ENCODE measurements at regions not wholly inside any gene's neighbourhood (a gene's known extent, or its start where the extent isn't known, plus 50 kb on each side); places are given as distances from the start of the nearest gene placed in this dataset.

GRCh38 chr4:151565583-151565982, 156.6 kb downstream of the FHIP1A start:
- Histone ChIP-seq H3K36me3 (replicated peaks; ENCODE audit: insufficient read depth, low read depth) (no peaks in the 10 kb centered on the region), H3K9me2 (replicated peaks; ENCODE audit: insufficient read depth) (no peaks in the 10 kb centered on the region), H3K4me3 (no peak overlapping the region), H4K20me1 (ENCODE audit: insufficient read depth, poor library complexity, severe bottlenecking) (no peaks in the 10 kb centered on the region), H3K9me3 (ENCODE audit: low read depth) (no peaks in the 10 kb centered on the region), H2AFZ (no peak overlapping the region), H3K27ac (no peak overlapping the region), H3K4me2 (no peak overlapping the region), H3K79me2 (no peaks in the 10 kb centered on the region), H3K4me1 (ENCODE audit: insufficient read depth) (peaks cover 16% of the 10 kb centered on the region), H3K27me3 (no peaks in the 10 kb centered on the region)
- WGBS (ENCODE audit: low lambda C conversion rate, missing lambda C conversion rate): 93% methylated on average over 3 of the region's 3 CpGs
- TF ChIP-seq EZH2phosphoT487 (IDR thresholded peaks at IDR 0.05; ENCODE audit: low read depth, severe bottlenecking, unreplicated experiment) (no peak), EZH2 (IDR thresholded peaks at IDR 0.05; ENCODE audit: borderline replicate concordance) (no peak), CTCF (IDR thresholded peaks at IDR 0.05; ENCODE audit: poor library complexity) (no peak)
- DNase-seq (ENCODE audit: low spot score): no peak

DNA sequence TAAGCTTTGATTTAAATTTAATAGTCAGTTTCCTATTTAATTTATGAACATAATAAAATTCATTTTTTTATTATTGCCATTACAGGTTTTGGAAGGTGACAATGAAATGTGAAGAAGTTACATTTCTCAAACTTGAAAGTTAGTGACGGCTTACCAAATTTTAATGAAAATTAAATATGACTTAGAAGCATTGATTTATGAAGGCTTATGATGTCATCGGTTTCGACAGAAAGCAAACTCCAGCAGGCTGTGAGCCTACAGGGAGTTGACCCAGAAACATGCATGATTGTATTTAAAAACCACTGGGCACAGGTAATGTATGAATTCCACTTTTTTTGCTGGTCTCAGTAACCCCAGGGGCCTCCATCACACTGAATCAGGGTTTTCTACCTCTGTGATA, 157.1 kb downstream of the FHIP1A start:
- no peaks in the 10 kb centered on the region for H3K27me3 ChIP-seq
- no peaks in the 10 kb centered on the region for H3K9me2 ChIP-seq (replicated peaks; ENCODE audit: insufficient read depth)
- H3K4me1 ChIP-seq (ENCODE audit: insufficient read depth): peaks cover 16% of the 10 kb centered on the region
- 97% methylated on average over 3 of the region's 3 CpGs for WGBS (ENCODE audit: low lambda C conversion rate, missing lambda C conversion rate)
- no peak overlapping the region for H3K4me2 ChIP-seq
- H3K36me3 ChIP-seq (replicated peaks; ENCODE audit: insufficient read depth, low read depth): no peaks in the 10 kb centered on the region
- TF ChIP-seq CTCF (IDR thresholded peaks at IDR 0.05; ENCODE audit: poor library complexity) (no peak), EZH2phosphoT487 (IDR thresholded peaks at IDR 0.05; ENCODE audit: low read depth, severe bottlenecking, unreplicated experiment) (no peak), EZH2 (IDR thresholded peaks at IDR 0.05; ENCODE audit: borderline replicate concordance) (no peak)
- no peak overlapping the region for H3K27ac ChIP-seq
- DNase-seq (ENCODE audit: low spot score): no peak
- no peaks in the 10 kb centered on the region for H3K79me2 ChIP-seq
- H2AFZ ChIP-seq: no peak overlapping the region
- H3K9me3 ChIP-seq (ENCODE audit: low read depth): no peaks in the 10 kb centered on the region
- no peaks in the 10 kb centered on the region for H4K20me1 ChIP-seq (ENCODE audit: insufficient read depth, poor library complexity, severe bottlenecking)
- no peak overlapping the region for H3K4me3 ChIP-seq

GRCh38 chr4:151567056-151567455, 158.1 kb downstream of the FHIP1A start:
- H3K9me2 ChIP-seq (replicated peaks; ENCODE audit: insufficient read depth): no peaks in the 10 kb centered on the region
- peaks cover 16% of the 10 kb centered on the region for H3K4me1 ChIP-seq (ENCODE audit: insufficient read depth)
- H3K4me3 ChIP-seq: no peak overlapping the region
- H3K4me2 ChIP-seq: no peak overlapping the region
- no peak overlapping the region for H3K27ac ChIP-seq
- WGBS (ENCODE audit: low lambda C conversion rate, missing lambda C conversion rate): 72% methylated on average over 4 of the region's 4 CpGs
- no peaks in the 10 kb centered on the region for H3K79me2 ChIP-seq
- no peaks in the 10 kb centered on the region for H3K9me3 ChIP-seq (ENCODE audit: low read depth)
- H4K20me1 ChIP-seq (ENCODE audit: insufficient read depth, poor library complexity, severe bottlenecking): no peaks in the 10 kb centered on the region
- TF ChIP-seq EZH2phosphoT487 (IDR thresholded peaks at IDR 0.05; ENCODE audit: low read depth, severe bottlenecking, unreplicated experiment) (no peak), EZH2 (IDR thresholded peaks at IDR 0.05; ENCODE audit: borderline replicate concordance) (no peak), CTCF (IDR thresholded peaks at IDR 0.05; ENCODE audit: poor library complexity) (no peak)
- no peaks in the 10 kb centered on the region for H3K36me3 ChIP-seq (replicated peaks; ENCODE audit: insufficient read depth, low read depth)
- no peak overlapping the region for H2AFZ ChIP-seq
- no peak for DNase-seq (ENCODE audit: low spot score)
- H3K27me3 ChIP-seq: no peaks in the 10 kb centered on the region

DNA sequence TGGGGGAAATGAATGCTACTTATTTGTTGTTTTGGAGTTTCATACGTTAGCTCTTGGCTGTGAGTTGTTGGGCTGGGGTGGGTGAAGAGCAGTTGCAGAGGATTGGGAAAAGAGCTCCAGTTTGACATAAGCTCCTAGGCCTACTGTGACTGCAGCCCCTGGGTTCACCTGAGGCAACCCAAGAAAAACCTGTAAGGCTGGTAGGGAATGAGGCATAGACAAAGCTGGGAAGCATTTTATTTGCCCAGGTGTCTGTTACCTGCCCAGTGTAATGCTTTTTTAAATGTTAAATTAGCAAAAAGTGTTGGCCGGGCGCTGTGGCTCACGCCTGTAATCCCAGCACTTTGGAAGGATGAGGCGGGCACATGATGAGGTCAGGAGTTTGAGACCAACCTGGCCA, 160.0 kb downstream of the FHIP1A start:
- no peaks in the 10 kb centered on the region for H4K20me1 ChIP-seq (ENCODE audit: insufficient read depth, poor library complexity, severe bottlenecking)
- DNase-seq (ENCODE audit: low spot score): no peak
- H3K4me1 ChIP-seq (ENCODE audit: insufficient read depth): peaks cover 6% of the 10 kb centered on the region
- no peaks in the 10 kb centered on the region for H3K9me2 ChIP-seq (replicated peaks; ENCODE audit: insufficient read depth)
- no peaks in the 10 kb centered on the region for H3K79me2 ChIP-seq
- no peaks in the 10 kb centered on the region for H3K36me3 ChIP-seq (replicated peaks; ENCODE audit: insufficient read depth, low read depth)
- no peak overlapping the region for H3K4me3 ChIP-seq
- H3K27ac ChIP-seq: no peak overlapping the region
- no peak overlapping the region for H3K4me2 ChIP-seq
- H2AFZ ChIP-seq: no peak overlapping the region
- 99% methylated on average over 5 of the region's 5 CpGs for WGBS (ENCODE audit: low lambda C conversion rate, missing lambda C conversion rate)
- no peak for TF ChIP-seq EZH2 (IDR thresholded peaks at IDR 0.05; ENCODE audit: borderline replicate concordance)
- no peak for TF ChIP-seq EZH2phosphoT487 (IDR thresholded peaks at IDR 0.05; ENCODE audit: low read depth, severe bottlenecking, unreplicated experiment)
- TF ChIP-seq CTCF (IDR thresholded peaks at IDR 0.05; ENCODE audit: poor library complexity): no peak
- H3K9me3 ChIP-seq (ENCODE audit: low read depth): no peaks in the 10 kb centered on the region
- H3K27me3 ChIP-seq: no peaks in the 10 kb centered on the region
